ENCODE measurements at regions not wholly inside any gene's neighbourhood (a gene's known extent, or its start where the extent isn't known, plus 50 kb on each side); places are given as distances from the start of the nearest gene placed in this dataset.

- Mint-ChIP-seq H3K4me1 (no peaks in the 10 kb centered on the region), H3K4me3 (no peak overlapping the region), H3K27ac (no peak overlapping the region), H3K36me3 (ENCODE audit: low read depth) (no peaks in the 10 kb centered on the region), H3K9me3 (no peaks in the 10 kb centered on the region), H3K27me3 (no peaks in the 10 kb centered on the region)
- CTCF ChIA-PET, result no interaction called here
- no peak for ATAC-seq (ENCODE audit: low read depth)
- no peak for DNase-seq
- POLR2A ChIA-PET, result no interaction called here
- no peak for TF ChIP-seq CTCF (IDR thresholded peaks at IDR 0.05)
- intact Hi-C loops (cut with micrococcal nuclease), result no loop called here
Measured at GRCh38 chr5:117165068-117165467, 590.4 kb upstream of the SEMA6A start.

- intact Hi-C loops (cut with micrococcal nuclease), result no loop called here
Measured at GRCh38 chr5:117161718-117162335, 587.2 kb upstream of the SEMA6A start.

DNA sequence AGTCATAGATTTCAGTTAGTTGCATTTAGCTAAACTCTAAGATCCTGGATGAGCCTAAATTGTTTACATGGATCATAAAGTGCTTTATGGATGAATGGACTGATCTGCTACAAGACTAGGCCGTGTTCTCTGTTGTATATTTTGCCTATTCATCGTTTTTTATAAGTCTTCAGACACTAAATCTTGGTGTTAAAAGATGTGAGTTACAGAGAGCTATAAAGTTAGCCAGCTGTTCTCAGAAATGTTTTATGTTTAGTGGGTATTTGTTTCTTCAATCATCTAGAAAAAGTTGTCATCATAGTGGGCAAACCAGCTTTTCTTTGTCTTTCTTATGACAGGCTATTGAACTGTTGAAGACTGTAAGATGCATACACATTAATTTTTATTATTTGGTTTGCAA, 585.8 kb upstream of the SEMA6A start:
- no peaks in the 10 kb centered on the region for H3K27me3 Mint-ChIP-seq
- no peak overlapping the region for H3K27ac Mint-ChIP-seq
- ATAC-seq (ENCODE audit: low read depth) (no peak), DNase-seq (no peak)
- H3K4me3 Mint-ChIP-seq, result no peak overlapping the region
- no peaks in the 10 kb centered on the region for H3K36me3 Mint-ChIP-seq (ENCODE audit: low read depth)
- ChIA-PET POLR2A (no interaction called here), CTCF (no interaction called here)
- TF ChIP-seq CTCF (IDR thresholded peaks at IDR 0.05), result no peak
- intact Hi-C loops (cut with micrococcal nuclease), result no loop called here
- no peaks in the 10 kb centered on the region for H3K4me1 Mint-ChIP-seq
- H3K9me3 Mint-ChIP-seq, result peaks cover 2% of the 10 kb centered on the region

More at GRCh38 chr5:117161718-117162335, 587.2 kb upstream of the SEMA6A start:
- H3K36me3 Mint-ChIP-seq (ENCODE audit: low read depth), result no peaks in the 10 kb centered on the region
- H3K27ac Mint-ChIP-seq, result no peak overlapping the region
- H3K4me3 Mint-ChIP-seq, result no peak overlapping the region
- ChIA-PET CTCF (no interaction called here), POLR2A (no interaction called here)
- no peaks in the 10 kb centered on the region for H3K27me3 Mint-ChIP-seq
- TF ChIP-seq CTCF (IDR thresholded peaks at IDR 0.05), result no peak
- H3K4me1 Mint-ChIP-seq, result no peaks in the 10 kb centered on the region
- no peak for DNase-seq
- peaks cover 2% of the 10 kb centered on the region for H3K9me3 Mint-ChIP-seq
- no peak for ATAC-seq (ENCODE audit: low read depth)

DNA sequence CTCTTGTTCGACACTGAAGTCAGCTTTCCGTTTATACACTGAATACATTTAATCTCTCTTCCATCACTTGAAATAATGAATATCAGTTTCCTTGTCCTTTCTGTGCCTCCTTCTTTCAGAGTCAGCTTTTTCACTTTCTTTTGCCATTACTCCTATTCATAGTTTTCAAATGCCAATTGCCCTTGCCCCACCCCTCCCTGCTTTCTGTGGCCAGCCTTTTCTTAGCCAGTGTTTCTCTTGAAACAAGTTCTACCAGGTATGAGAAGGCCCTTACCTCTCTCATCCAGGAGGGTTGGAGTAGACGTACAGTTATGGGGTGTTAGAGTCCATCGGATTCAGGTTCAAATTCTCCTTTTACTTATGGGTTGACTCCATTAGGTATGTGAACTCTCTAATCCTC, 574.7 kb upstream of the SEMA6A start:
- ChIA-PET POLR2A (interaction anchor here (0.5 kb wide), 1 partner anchor 200 kb away, joined by 4 read pairs; no protein-coding TSS in a partner anchor), CTCF (no interaction called here)
- Mint-ChIP-seq H3K27me3 (no peaks in the 10 kb centered on the region), H3K9me3 (no peaks in the 10 kb centered on the region), H3K4me3 (no peak overlapping the region), H3K4me1 (no peaks in the 10 kb centered on the region), H3K36me3 (ENCODE audit: low read depth) (no peaks in the 10 kb centered on the region), H3K27ac (no peak overlapping the region)
- no peak for DNase-seq
- no peak for TF ChIP-seq CTCF (IDR thresholded peaks at IDR 0.05)
- intact Hi-C loops (cut with micrococcal nuclease), result no loop called here
- ATAC-seq (ENCODE audit: low read depth), result no peak

- intact Hi-C loops (cut with micrococcal nuclease), result no loop called here
- no peak for TF ChIP-seq CTCF (IDR thresholded peaks at IDR 0.05)
- ChIA-PET POLR2A (no interaction called here), CTCF (no interaction called here)
- no peaks in the 10 kb centered on the region for H3K9me3 Mint-ChIP-seq
- DNase-seq (no peak), ATAC-seq (ENCODE audit: low read depth) (no peak)
- H3K4me1 Mint-ChIP-seq, result no peaks in the 10 kb centered on the region
- no peak overlapping the region for H3K27ac Mint-ChIP-seq
- H3K4me3 Mint-ChIP-seq, result no peak overlapping the region
- no peaks in the 10 kb centered on the region for H3K27me3 Mint-ChIP-seq
- no peaks in the 10 kb centered on the region for H3K36me3 Mint-ChIP-seq (ENCODE audit: low read depth)
Measured at GRCh38 chr5:117144086-117144485, 569.5 kb upstream of the SEMA6A start.

All from activated B cell treated with CpG ODN at 0.5 μM for 24 hours (primary cell).